HG02970 (cell line): ENCODE measurements at regions not wholly inside any gene's neighbourhood (a gene's known extent, or its start where the extent isn't known, plus 50 kb on each side); places are given as distances from the start of the nearest gene placed in this dataset.
"Not testable (repeated sequence)": the region's sequence is repeated elsewhere in the genome, so short reads cannot be mapped to it uniquely, and the experiment has no call there.

Experiments used
- ATAC-seq: cut with Tn5 transposase; IDR thresholded peaks from one replicate; pipeline ENCODE4 v1.9.1; 2021; ENCODE audit warnings: mild to moderate bottlenecking, moderate library complexity, moderate number of reproducible peaks; ENCODE audit not compliant: unreplicated experiment, low FRiP score

DNA sequence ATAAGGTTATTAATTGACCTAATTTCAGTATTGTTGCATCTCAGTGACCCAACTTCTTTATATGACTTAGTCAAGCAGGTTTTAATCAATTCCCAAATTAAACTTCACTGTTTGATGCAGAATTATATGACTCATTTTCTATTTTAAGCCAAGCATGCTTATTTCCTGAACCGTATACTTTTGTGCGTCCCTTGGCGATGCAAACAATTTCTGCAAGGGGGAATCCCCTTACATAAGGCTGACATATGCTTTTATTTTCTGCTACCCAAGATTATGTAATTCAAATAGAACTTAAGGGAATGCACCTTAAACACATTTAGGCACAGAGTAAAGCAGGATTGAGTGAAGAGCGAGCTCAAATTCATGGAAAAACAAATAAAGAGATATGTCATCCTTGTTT lies 303.9 kb downstream of the PDCD6IP start:
- no peak for ATAC-seq

GRCh38 chr3:34106379-34106778 lies 307.9 kb downstream of the PDCD6IP start:
- ATAC-seq = no peak

- no peak for ATAC-seq
Measured at GRCh38 chr3:34106879-34107278, 308.4 kb downstream of the PDCD6IP start.

GRCh38 chr3:34107669-34108068 lies 309.2 kb downstream of the PDCD6IP start:
- ATAC-seq = no peak

DNA sequence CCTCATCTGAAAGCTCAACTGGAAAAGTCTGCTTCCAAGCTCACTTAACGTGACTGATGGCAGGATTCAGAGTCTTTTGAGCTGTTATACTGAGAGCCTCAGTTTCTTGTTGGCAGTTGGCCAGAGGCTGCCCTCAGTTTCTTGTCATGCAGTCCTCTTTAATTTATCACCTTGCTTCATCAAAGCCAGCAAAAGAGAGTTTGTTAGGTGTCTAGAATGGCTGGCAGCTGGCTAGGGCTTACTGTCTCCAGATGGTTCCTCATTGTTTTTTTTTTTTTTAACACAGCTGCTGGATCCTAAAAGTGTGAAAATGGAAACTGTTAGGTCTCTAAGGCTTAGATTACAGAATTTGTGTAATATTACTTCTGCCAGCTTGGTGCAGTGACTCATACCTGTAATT lies 310.6 kb downstream of the PDCD6IP start:
- no peak for ATAC-seq

- ATAC-seq = no peak
Measured at GRCh38 chr3:34109846-34110245, 311.4 kb downstream of the PDCD6IP start.

GRCh38 chr3:34111361-34111760 lies 312.9 kb downstream of the PDCD6IP start:
- ATAC-seq = no peak

GRCh38 chr3:34112261-34112660 lies 313.8 kb downstream of the PDCD6IP start:
- not testable (repeated sequence) for ATAC-seq

DNA sequence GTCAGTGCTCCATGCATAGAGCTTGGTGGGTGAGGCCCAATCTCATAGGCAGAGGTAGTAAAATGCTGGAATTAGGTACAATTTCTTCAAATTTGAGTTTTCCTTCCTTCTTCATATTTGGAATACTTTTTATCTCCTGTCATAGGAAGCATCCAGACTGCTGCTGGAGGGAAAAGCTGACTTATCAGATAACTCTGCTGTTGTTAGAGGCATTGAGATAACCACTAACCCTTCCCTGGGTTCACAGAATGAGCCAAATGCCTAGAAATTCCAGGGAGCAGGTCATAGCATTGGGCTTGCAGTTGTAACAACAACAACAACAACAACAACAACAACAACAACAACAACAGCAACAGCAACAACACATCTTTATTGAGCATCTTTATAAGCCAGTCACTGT lies 332.7 kb downstream of the PDCD6IP start:
- ATAC-seq = no peak

DNA sequence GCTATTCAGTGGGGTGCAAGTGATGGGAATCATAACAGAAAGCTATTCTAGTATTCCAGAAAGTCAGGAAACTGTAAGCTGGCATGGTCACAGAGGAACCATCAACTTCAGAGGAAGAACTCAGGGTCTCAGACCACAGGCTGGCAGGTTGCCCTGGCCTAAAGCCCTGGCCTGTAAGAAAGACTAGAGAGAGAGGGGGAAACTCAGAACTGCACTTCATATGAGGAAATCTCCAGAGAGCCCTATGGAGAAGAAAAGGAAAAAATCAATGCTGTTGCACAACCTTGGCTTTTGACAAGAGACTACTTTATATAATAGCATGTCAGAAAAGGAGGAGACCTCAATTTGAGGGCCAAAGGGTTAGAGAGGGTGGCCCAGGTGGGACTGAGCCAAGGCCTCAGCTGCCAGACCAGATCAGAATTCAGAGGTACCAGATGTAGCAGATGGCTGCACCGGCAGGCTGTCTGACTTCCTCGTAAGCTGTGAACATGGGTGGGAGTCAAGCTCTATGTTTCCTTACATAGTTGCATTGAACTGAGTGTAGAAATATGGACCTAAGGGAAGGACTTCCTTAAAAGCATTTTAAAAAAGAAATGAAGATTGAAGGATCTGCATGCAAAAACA lies 333.8 kb downstream of the PDCD6IP start:
- no peak for ATAC-seq

DNA sequence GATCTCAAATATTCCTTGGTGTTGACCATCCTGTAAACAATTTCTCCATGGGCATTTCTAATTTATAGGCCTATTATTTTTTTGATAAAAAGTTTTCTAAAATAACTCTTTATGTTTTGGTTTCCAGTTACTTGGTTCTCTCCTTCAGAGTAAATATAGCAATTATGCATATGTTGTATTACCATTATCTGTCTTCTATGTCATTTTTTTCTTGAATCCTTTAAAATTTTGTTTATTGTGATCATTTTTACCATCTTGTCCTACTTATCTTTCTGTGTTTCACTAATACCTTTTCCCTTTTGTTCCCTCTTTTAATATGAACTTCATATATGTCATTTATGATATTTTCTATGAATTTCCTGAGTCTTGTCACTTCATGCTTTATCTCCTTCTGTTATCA lies 341.1 kb downstream of the PDCD6IP start:
- no peak for ATAC-seq

- ATAC-seq = no peak
Measured at GRCh38 chr3:34140616-34141015, 342.2 kb downstream of the PDCD6IP start.

DNA sequence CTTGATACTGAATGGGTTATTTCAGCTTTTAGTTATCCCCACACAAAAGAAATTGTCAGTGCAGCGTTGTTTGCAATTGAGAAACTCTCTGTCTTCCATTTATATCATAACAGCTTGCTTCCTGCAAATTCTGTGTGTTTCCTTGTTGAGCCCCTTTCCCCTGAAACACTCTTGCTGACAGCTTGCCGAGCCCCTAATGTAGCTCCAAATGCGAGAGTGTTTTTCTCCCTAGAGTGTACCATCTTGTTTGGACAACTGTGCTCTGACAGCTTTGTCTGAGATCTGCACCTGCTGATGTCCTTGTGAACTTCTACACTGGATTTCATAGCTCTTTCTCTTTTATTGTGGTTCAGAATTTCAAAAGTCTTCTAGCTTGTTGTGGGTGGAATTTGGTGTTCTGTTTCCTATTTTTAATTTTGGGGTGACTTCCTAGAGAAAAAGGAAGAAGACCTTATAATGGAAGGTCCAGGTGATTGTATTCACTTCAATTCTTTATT lies 343.5 kb downstream of the PDCD6IP start:
- no peak for ATAC-seq

GRCh38 chr3:34145796-34146195 lies 347.4 kb downstream of the PDCD6IP start:
- ATAC-seq = no peak

GRCh38 chr3:34146596-34146995 lies 348.2 kb downstream of the PDCD6IP start:
- ATAC-seq = no peak

DNA sequence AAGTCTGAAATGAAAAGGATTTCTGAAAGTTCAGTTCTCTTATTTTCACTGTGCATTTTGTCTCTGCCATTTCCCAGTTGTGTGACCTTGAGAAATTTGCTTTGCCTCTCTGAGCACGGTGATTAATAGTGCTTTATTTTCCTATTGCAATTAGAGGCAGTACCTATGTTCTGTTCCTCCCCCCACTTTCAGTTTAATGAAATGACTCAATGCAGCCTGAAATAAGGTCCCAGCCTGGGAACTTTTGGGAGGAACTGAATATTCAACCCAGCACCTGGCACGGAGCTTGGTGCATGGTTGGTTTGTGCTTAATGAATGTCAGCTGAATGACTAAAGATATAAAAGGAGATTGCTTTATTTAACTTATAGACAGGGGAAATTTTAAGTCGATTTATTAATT lies 352.6 kb downstream of the PDCD6IP start:
- no peak for ATAC-seq

- no peak for ATAC-seq
Measured at GRCh38 chr3:34152656-34153055, 354.2 kb downstream of the PDCD6IP start.

- no peak for ATAC-seq
Measured at GRCh38 chr3:34155108-34155507, 356.7 kb downstream of the PDCD6IP start.

DNA sequence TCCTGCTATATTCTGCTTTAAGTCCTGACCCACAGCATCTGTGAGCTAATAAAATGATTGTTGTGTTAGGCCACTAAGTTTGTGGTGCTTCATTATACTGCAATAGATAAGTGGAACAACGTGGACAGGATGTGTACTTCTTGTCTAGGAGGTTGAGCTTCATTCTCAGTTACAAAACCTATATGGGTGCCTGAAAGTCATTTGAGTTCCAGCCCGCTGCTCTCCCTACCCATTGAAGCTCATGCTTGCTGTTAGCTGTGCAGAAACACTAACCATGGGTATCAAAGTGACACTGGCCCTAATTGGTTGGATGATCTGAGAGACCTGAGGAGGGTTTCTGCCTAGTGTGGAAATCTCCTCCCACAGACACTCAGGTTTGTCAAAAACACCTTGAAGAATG lies 357.2 kb downstream of the PDCD6IP start:
- no peak for ATAC-seq

- ATAC-seq = no peak
Measured at GRCh38 chr3:34157491-34157890, 359.1 kb downstream of the PDCD6IP start.

DNA sequence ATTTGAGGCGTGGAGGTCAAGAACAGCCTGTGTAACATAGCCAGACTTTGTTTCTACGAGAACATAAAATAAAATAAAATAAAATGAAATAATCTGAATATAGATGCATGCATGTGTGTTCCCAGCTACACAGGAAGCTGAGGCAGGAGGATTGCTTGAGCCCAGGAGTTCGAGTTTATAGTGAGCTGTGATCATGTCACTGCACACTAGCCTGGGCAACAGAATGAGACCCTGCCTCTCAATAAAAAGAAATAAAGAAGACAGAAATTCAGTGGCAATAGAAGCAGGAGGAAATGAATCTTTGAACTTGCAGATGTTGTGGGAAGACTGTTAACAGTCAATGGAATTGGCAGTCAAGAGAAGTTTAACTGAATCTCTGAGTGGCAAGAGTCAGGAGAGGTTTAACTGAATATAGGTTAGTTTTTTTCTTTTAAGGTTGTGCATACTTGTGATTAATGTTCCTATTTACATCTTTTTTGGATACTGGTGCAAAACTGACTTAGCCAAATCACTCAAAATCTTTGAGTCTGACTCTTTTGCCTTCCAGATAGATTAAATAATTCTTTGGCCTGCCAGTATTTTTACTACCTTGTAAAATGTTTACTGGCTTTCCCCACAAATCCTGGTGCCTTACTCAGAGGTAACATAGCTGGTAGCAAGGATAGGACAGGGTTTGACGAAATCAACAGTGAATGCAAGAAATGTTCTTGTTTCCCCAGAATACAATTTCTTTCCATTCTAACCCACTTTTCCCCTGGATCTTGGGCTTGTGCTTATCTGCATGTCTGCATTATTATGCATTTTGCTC lies 361.4 kb downstream of the PDCD6IP start:
- no peak for ATAC-seq

DNA sequence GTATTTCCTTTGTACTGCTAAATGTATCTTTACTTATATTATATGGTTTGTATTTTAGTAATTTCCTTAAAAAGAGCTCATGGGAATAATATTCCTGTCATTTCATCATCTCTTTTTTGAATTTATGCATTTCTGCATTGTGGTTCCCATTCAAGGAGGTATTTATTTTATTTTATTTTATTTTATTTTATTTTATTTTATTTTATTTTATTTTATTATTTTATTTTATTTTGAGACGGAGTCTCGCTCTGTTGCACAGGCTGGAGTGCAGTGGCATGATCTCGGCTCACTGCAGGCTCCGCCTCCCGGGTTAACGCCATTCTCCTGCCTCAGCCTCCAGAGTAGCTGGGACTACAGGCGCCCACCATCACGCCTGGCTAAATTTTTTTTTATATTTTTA lies 371.2 kb downstream of the PDCD6IP start:
- ATAC-seq = not testable (repeated sequence)
